GM13976 (cell line): ENCODE measurements at regions not wholly inside any gene's neighbourhood (a gene's known extent, or its start where the extent isn't known, plus 50 kb on each side); places are given as distances from the start of the nearest gene placed in this dataset.

ENCODE experiments used
- DNase-seq: peaks from one replicate; pipeline ENCODE4 v3.0.0; 2012; ENCODE audit warnings: low spot score
- CTCF ChIP-seq: IDR thresholded peaks from 2 replicates; pipeline ENCODE4 v1.5.1; 2012; ENCODE audit warnings: borderline replicate concordance, mild to moderate bottlenecking; ENCODE audit not compliant: insufficient read depth; ENCODE audit errors: extremely low read depth, missing control alignments, control extremely low read depth
- in situ Hi-C: fragments of 300-500 bp; cut with MboI; formaldehyde crosslinking; loops from one replicate; pipeline ENCODE4 v1.12.0; 2022; ENCODE audit warnings: low sequenced_read_pairs, mixed read lengths, inconsistent platforms; ENCODE audit not compliant: unreplicated experiment

GRCh38 chr2:164252568-164253287 lies 368.6 kb downstream of the GRB14 start:
- no peak for TF ChIP-seq CTCF
- in situ Hi-C loops: no loop called here
- peak; percentile 12 for DNase-seq

- no peak for TF ChIP-seq CTCF
- DNase-seq: no peak
- in situ Hi-C loops: no loop called here
Observed at GRCh38 chr2:164243315-164243714, 378.0 kb downstream of the GRB14 start.

- in situ Hi-C loops: no loop called here
- no peak for DNase-seq
- no peak for TF ChIP-seq CTCF
Observed at GRCh38 chr2:164242409-164242808, 378.9 kb downstream of the GRB14 start.

- DNase-seq: no peak
- in situ Hi-C loops: no loop called here
- TF ChIP-seq CTCF: no peak
Observed at GRCh38 chr2:164234074-164234473, 387.2 kb downstream of the GRB14 start.

GRCh38 chr2:164224007-164224406 lies 397.3 kb downstream of the GRB14 start:
- in situ Hi-C loops: no loop called here
- no peak for TF ChIP-seq CTCF
- no peak for DNase-seq

- no peak for TF ChIP-seq CTCF
- in situ Hi-C loops: no loop called here
- DNase-seq: no peak
Observed at GRCh38 chr2:164221473-164221872, 399.8 kb downstream of the GRB14 start.
